NCI-H2029 (cell line): ENCODE measurements at regions not wholly inside any gene's neighbourhood (a gene's known extent, or its start where the extent isn't known, plus 50 kb on each side); places are given as distances from the start of the nearest gene placed in this dataset.

ENCODE experiments used
- DNase-seq: peaks from one replicate; lab custom pipeline; 2025; lab: John Stamatoyannopoulos, UW

GRCh38 chr2:8581601-8582041 is 100.2 kb upstream of the ID2 start:
- DNase-seq = peak; percentile 37

- DNase-seq = no peak
Observed at GRCh38 chr2:8582191-8582590, 99.7 kb upstream of the ID2 start.

- no peak for DNase-seq
Observed at GRCh38 chr2:8582651-8583399, 99.0 kb upstream of the ID2 start.

GRCh38 chr2:8583400-8584173 is 98.3 kb upstream of the ID2 start:
- DNase-seq = peak; percentile 92

GRCh38 chr2:8584174-8585066 is 97.4 kb upstream of the ID2 start:
- no peak for DNase-seq

GRCh38 chr2:8586457-8587051 is 95.3 kb upstream of the ID2 start:
- no peak for DNase-seq

GRCh38 chr2:8587251-8587791 is 94.5 kb upstream of the ID2 start:
- no peak for DNase-seq

- DNase-seq = no peak
Observed at GRCh38 chr2:8587920-8588830, 93.7 kb upstream of the ID2 start.

GRCh38 chr2:8588831-8589191 is 93.0 kb upstream of the ID2 start:
- no peak for DNase-seq

- DNase-seq = no peak
Observed at GRCh38 chr2:8589721-8590120, 92.1 kb upstream of the ID2 start.

GRCh38 chr2:8590938-8591337 is 90.9 kb upstream of the ID2 start:
- peak; percentile 71 for DNase-seq

GRCh38 chr2:8592736-8593135 is 89.1 kb upstream of the ID2 start:
- no peak for DNase-seq

- no peak for DNase-seq
Observed at GRCh38 chr2:8593243-8593642, 88.6 kb upstream of the ID2 start.

GRCh38 chr2:8594731-8595427 is 87.0 kb upstream of the ID2 start:
- no peak for DNase-seq

- DNase-seq = no peak
Observed at GRCh38 chr2:8595428-8595805, 86.4 kb upstream of the ID2 start.

GRCh38 chr2:8595811-8596600 is 85.8 kb upstream of the ID2 start:
- DNase-seq = no peak

- DNase-seq = no peak
Observed at GRCh38 chr2:8597094-8597493, 84.8 kb upstream of the ID2 start.

GRCh38 chr2:8597559-8598225 is 84.2 kb upstream of the ID2 start:
- no peak for DNase-seq
